ENCODE measurements at regions not wholly inside any gene's neighbourhood (a gene's known extent, or its start where the extent isn't known, plus 50 kb on each side); places are given as distances from the start of the nearest gene placed in this dataset.
"Not testable (repeated sequence)": the region's sequence is repeated elsewhere in the genome, so short reads cannot be mapped to it uniquely, and the experiment has no call there.

GRCh38 chr20:56779452-56780143 is 150.5 kb downstream of the TFAP2C start:
- no peak overlapping the region for H3K27ac Mint-ChIP-seq
- no peak for DNase-seq
- H3K4me3 Mint-ChIP-seq = no peak overlapping the region
- no peaks in the 10 kb centered on the region; the same call in 1 of the 2 replicates for H3K27me3 Mint-ChIP-seq (ENCODE audit: insufficient read depth)
- no peak for TF ChIP-seq CTCF (IDR thresholded peaks at IDR 0.05)
- H3K36me3 Mint-ChIP-seq (ENCODE audit: low read depth) = no peaks in the 10 kb centered on the region
- peaks cover 9% of the 10 kb centered on the region for H3K4me1 Mint-ChIP-seq (ENCODE audit: low read depth)
- no peaks in the 10 kb centered on the region for H3K9me3 Mint-ChIP-seq

GRCh38 chr20:56780266-56780665 is 151.2 kb downstream of the TFAP2C start:
- Mint-ChIP-seq H3K9me3 (no peaks in the 10 kb centered on the region), H3K4me1 (ENCODE audit: low read depth) (peaks cover 9% of the 10 kb centered on the region), H3K36me3 (ENCODE audit: low read depth) (no peaks in the 10 kb centered on the region), H3K27me3 (ENCODE audit: insufficient read depth) (no peaks in the 10 kb centered on the region; the same call in 1 of the 2 replicates), H3K27ac (no peak overlapping the region), H3K4me3 (no peak overlapping the region)
- no peak for TF ChIP-seq CTCF (IDR thresholded peaks at IDR 0.05)
- no peak for DNase-seq

- no peak for TF ChIP-seq CTCF (IDR thresholded peaks at IDR 0.05)
- Mint-ChIP-seq H3K27ac (no peak overlapping the region), H3K36me3 (ENCODE audit: low read depth) (no peaks in the 10 kb centered on the region), H3K27me3 (ENCODE audit: insufficient read depth) (no peaks in the 10 kb centered on the region; the same call in 1 of the 2 replicates), H3K9me3 (no peaks in the 10 kb centered on the region), H3K4me3 (no peak overlapping the region), H3K4me1 (ENCODE audit: low read depth) (peaks cover 9% of the 10 kb centered on the region)
- no peak for DNase-seq
Observed at GRCh38 chr20:56781108-56781739, 152.1 kb downstream of the TFAP2C start.

GRCh38 chr20:56781987-56782560 is 153.0 kb downstream of the TFAP2C start:
- not testable (repeated sequence) for H3K4me1 Mint-ChIP-seq (ENCODE audit: low read depth); H3K27ac Mint-ChIP-seq; H3K4me3 Mint-ChIP-seq; H3K9me3 Mint-ChIP-seq; H3K36me3 Mint-ChIP-seq (ENCODE audit: low read depth); DNase-seq; H3K27me3 Mint-ChIP-seq (ENCODE audit: insufficient read depth)

GRCh38 chr20:56782814-56783213 is 153.7 kb downstream of the TFAP2C start:
- not testable (repeated sequence) for H3K36me3 Mint-ChIP-seq (ENCODE audit: low read depth); H3K9me3 Mint-ChIP-seq; H3K4me3 Mint-ChIP-seq; DNase-seq; H3K27me3 Mint-ChIP-seq (ENCODE audit: insufficient read depth); H3K27ac Mint-ChIP-seq
- peaks cover 16% of the 10 kb centered on the region for H3K4me1 Mint-ChIP-seq (ENCODE audit: low read depth)

GRCh38 chr20:56783826-56784225 is 154.7 kb downstream of the TFAP2C start:
- Mint-ChIP-seq H3K36me3 (ENCODE audit: low read depth) (no peaks in the 10 kb centered on the region; the same call in 1 of the 2 replicates), H3K27me3 (ENCODE audit: insufficient read depth) (peaks cover 6% of the 10 kb centered on the region), H3K4me1 (ENCODE audit: low read depth) (peaks cover 21% of the 10 kb centered on the region), H3K27ac (no peak overlapping the region), H3K9me3 (no peaks in the 10 kb centered on the region), H3K4me3 (no peak overlapping the region)
- no peak for DNase-seq
- TF ChIP-seq CTCF (IDR thresholded peaks at IDR 0.05) = no peak

Measured in HFFc6 (cell line).